HG03442 (cell line): ENCODE measurements at regions not wholly inside any gene's neighbourhood (a gene's known extent, or its start where the extent isn't known, plus 50 kb on each side); places are given as distances from the start of the nearest gene placed in this dataset.

Experiments
- ATAC-seq: cut with Tn5 transposase; IDR thresholded peaks from one replicate; pipeline ENCODE4 v1.9.1; 2021; ENCODE audit warnings: mild to moderate bottlenecking, moderate library complexity; ENCODE audit not compliant: unreplicated experiment

DNA sequence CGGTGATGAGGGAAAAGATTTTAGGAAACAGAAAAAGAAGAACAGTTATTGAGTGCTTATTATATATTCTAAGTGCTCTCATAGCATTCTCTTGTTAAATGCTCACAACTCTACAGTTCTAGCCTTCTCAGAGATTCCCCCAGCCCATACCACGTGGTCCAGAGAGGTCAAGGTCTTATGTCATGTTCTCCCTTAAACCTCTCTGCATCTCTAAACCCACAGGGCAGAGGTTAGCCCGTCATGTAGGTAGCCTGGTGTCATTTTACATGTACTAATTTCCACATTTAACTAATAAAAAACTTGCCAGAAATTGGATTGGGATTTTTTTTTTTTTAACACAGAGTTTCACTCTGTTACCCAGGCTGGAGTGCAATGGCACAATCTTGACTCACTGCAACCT, 178.0 kb downstream of the CEMIP2 start:
- ATAC-seq, result no peak

DNA sequence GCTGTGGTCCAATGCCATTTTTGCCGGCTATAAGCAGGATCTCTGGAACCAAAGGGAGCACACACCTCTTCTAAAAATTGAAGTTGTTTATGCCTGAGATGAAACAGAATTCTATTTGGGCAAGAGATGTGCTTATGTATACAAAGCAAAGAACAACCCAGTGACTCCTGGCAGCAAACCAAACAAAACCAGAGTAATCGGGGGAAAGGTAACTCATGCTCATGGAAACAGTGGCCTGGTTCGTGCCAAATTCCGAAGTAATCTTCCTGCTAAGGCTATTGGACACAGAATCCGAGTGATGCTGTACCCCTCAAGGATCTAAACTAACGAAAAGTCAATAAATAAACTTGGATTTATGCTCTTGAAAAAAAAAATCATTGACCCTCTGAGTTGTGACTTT, 178.7 kb downstream of the CEMIP2 start:
- no peak for ATAC-seq

DNA sequence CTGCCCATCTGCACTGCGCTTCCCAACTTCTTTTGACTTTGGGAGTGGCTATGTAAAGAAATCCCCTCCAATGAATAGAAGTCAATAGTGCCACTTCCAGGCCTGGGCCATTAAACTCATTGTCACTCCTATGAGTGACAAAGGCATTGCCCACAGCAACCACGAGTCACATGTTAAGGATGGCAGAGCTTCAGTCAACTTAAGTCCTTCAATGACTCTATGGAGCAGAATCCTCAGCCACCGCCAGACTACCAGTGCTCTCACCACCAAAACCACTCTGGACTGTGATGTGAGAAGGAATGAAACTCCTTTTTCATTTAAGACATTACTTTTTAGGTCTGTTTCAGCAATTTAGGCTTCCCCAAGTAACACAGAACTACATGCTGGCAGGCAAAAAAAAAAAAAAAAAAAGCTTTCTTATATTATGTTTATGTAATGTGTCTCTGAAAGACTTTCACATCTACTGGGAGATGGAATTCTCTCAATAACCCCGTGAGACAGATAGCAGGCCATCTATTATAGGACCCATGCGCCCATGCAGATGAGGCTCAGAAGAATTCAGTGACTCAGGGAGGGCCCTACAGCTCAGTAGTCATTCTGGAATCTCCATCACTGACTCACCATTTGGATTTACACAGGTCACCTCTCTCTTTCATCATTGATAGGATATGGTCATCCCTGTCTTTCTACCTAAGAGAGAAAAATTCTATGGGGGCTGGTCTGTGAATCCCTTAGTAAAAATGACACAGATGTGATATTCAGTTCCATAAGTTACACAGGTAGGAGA, 180.5 kb downstream of the CEMIP2 start:
- ATAC-seq, result no peak

DNA sequence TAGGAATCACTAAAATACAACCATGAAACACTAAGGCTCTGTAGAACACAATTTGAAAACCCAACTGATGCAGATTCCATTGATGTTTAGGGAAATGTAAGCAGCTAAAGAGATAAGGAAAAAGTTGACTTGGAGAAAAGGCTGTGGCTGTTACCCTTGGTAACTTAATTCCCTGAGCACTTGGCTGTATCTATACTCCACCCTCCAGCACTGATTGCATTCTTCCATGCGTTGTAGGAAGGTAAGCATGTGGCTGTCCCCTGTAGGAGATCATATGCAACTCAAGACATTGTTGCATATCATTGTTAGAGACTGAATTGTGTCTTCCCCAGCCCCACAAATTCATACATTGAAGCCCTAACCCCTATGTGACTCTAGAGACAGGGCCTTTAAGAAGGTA, 184.5 kb downstream of the CEMIP2 start:
- ATAC-seq, result no peak

DNA sequence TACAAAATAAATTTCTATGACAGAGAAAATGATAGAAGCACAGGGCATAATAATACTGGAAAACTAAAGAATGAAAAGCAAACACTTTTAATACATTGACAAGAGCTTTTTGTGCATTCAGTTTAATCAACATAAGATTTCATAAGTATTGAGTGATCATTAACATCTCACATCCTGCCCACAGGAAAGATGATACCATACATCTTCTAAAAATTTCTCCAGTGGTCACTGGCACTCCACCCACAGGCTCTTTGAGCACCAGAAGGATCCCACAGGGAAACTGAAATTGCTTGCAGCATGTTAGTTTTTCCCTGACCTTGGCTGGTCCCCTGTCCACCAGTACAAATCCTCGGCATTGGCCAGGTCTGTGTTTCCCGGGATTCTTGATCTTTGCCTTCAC, 186.0 kb downstream of the CEMIP2 start:
- ATAC-seq, result no peak

DNA sequence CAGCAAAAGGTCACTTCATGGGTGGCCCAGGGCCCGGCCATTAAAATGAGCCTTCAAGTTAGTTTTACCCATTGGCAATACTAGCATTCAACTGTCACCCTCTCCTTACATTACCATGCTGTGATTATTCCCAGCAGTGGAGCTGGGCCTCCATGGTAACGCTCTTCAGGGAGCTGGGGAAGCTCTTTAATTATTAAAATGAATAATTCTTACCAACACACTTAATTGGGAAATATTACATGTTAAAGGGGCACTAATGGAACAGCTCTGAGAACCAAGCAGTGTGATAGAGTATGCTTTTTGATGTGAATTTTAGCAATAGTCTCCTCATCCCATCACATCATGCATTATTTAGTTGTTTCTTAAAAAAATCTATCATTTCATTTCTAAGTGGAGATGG, 187.2 kb downstream of the CEMIP2 start:
- ATAC-seq, result no peak

DNA sequence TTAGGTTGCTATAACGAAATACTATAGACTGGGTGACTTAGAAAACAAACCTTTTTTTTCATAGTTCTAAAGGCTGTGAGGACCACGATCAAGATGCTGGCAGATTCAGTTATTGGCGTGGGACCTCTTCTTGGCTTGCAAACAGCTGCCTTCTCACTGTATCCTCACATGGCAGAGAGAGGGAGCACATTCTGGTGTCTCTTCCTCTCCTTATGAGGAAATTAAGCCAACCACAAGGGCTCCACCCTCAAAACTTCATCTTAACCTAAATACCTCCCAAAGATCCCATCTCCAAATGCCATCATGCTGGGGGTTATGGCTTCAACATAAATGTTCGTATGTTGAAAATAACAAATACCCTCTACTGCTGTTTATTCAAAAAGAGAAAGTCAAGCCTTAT, 197.1 kb downstream of the CEMIP2 start:
- no peak for ATAC-seq

DNA sequence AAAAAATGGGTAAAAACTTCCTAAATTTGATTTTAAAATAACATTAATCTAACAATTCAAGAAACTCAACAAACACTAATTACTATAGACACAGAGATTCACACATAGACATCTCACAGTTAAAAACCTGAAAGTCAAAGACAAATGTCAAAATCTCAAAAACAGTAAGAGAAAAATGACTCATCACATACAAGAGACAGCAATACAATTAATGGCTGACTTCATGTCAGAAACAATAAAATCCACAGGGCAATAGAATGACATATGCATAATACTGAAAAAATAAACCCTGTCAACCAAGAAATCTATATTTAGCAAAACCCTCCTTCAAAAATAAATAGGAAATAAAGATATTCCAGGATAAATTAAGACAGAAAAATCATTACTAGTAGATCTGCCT, 200.4 kb downstream of the CEMIP2 start:
- ATAC-seq, result no peak

DNA sequence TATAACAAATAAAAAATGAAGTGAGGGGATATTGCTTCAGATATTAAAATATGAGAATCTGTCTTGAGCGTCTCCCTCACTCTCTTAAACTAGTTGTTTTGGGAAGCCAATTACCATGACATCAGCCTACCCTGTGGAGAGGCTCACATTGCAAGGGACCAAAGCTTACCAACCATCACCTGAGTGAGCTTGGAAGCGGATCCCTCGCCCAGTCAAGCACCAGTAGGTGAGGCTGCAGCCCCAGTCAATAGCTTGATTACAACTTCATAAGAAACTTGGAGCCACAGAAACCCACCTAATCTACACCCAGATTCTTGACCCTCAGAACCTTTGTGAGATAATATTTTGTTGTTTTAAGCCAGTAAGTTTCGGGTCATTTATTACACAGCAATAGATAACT, 206.2 kb downstream of the CEMIP2 start:
- no peak for ATAC-seq

DNA sequence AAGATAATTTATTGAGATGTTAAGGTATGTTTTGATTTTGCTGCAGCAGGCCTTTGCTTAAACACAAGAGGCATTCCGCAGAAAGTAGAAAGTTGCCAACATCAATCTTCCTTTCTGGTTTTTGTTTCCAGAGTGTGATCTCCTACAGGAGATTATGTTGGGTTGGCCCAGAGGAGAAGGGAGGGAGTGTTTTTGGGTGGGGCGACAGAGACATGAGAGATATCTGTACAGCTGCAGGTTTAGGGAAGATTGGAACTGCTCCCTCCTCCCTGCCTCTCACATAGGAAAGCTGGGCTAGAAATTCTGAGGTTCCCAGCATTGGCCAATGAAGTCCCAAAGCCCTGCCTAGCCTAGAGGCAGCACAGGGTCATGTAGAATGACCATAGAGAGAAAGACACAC, 211.0 kb downstream of the CEMIP2 start:
- no peak for ATAC-seq

DNA sequence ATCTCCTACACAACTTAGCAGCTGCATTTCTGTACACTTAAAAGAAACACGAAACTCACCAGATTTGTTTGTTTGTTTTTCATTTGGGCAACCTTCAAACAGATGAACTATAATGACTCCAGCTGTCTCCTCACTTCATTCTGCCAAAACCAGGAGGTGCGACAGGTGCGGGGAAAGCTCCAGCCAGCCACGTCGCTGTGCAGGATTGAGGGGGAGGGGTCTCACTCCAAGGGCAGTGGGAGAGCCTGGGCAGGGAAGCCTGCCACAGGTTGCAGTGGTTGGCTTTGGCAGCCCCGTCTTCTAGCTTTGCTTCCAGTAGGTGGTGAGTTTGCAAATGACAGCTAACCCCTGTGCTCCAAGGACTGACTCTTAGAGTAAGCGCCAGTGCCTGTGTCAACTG, 215.8 kb downstream of the CEMIP2 start:
- ATAC-seq, result no peak

DNA sequence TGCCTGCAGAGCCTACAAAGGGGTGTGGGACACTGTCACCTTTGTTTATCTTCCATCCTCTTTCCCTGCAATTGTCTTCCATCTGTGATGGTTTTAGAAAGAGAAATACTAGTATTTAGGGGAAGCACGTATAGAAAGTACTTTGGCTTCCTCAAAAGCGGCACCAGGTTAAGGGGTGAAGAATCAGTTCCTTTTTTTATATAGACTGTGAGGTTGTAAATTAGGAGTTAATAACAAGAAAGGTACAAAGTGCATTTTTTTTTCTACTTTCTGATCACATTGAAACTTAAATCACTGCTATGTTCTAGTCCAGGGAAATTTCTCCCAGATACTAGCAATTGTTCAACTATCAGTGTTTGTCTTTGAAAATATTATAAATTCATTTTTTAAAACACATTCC, 219.3 kb downstream of the CEMIP2 start:
- peak; percentile 94 for ATAC-seq

DNA sequence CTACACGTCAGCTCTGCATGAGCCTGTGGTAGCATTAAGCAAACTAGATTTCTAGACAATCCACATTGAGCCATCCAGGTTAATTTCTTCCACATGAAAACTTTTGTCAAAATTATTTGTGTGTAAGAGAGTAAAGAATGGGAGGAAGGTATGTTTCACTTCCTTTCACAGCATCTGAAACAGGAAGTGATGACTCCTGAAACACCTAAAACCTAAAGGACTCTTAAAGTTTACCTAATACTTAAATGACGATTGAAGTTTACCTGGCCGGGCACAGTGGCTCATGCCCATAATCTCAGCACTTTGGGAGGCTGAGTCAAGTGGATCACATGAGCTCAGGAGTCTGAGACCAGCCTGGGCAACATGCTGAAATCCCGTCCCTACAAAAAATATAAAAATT, 223.8 kb downstream of the CEMIP2 start:
- ATAC-seq, result no peak

DNA sequence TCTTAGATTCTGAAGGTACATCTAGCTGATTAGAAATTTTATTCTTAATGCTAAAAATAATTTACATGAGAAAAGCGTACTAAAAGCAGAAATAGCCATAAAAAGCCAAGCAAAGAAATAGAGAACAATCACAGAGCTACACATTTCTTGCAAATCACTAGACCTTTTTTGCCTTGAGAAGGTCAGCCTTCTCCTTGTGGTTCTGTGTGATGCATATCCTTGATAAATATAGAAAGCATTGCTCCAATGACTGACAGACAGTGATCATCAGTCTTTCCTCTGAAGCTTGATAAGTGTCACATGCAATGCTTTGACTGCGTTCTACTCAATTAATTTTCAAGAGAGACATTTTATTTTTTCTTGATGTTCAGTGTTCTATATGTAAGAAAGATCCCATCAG, 226.9 kb downstream of the CEMIP2 start:
- ATAC-seq, result no peak

DNA sequence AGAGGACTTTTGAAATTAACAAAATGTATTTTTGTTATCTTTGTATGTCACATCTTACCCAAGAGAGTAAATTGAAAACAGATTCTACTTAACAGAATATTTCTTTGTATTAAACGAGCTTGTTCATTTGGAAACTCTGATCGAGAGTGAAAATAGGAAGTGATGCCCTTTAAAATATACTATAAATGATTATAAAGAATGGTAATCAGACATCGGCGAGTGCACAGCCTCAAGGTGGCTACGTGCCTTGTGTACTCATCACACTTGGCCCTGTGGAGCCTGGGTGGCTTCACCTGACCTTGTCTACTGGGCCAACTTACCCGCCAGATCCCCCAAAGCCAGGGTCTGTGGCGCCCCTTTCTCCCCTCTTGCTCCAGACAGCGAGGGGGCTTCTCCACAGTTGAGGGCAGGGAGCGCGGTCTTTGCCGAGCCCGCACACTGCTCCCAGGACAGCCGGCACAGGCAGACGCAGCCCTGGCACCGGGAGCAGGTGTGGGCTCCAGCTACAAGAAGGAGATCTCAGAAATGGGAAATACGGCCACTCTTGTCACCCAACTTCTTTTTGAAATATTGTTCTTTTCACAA, 243.2 kb downstream of the CEMIP2 start:
- ATAC-seq, result no peak

DNA sequence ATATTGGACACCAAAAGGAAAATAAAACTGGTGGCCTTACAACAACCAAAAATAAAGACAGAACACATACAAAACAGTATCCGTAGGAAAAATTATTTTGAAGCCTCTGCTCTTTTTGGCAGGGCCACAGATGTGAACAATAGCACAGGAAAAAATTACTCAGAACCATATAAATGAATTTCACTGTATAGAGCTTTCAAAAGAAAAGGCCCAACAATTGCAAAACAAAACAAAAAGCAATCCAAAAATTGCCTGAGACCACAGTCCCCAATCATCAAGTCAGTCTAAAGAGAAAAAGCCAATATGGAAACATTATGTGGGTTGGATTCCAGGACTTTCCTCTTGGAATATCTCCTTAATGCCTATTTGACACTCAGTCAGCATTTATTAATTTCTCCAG, 243.8 kb downstream of the CEMIP2 start:
- ATAC-seq, result no peak

DNA sequence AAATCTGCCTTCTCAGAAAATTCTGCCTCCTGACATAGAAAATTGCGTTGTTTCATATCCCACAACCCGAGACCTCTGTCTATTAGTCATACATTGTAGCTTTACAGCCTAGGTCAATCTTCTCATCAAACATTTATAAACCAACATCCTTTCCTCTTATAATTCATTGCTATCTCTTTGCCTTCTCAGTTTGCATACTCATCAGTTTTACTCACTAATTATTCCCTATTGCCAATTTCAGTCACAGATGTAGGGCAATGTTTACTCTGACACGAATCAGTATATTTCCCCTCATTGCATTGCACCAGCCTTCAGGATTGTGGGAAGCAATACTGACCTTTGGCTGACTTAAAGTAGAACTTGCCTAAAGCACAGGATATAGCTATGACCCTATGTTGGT, 247.2 kb downstream of the CEMIP2 start:
- no peak for ATAC-seq

DNA sequence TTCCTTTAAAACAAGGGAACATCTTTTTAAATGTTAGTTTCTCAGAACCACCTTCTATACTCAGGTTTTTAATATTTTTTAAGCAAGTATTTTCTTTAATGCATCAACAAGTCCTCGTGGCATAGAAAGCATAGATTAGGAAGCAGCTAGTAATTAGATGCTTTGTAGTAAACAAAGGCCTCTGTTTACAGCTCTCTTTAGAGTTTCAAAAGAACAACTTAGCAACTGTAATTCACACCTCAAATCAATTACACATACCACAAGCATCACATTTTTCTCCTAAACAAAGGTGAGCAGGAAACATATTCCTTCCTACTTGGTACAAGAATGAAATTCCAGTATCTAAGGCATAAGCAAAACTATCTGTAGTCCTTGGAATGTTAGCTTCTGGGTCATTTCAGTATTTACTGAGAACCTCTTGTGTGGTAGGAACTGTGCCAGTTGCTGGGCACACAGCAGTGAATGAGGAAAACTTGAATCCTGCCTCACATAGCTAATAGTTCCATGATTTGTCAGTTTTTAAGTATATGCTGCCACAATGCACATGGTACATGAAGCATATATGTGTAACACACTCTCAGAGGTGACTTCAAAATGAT, 249.1 kb downstream of the CEMIP2 start:
- ATAC-seq, result no peak

DNA sequence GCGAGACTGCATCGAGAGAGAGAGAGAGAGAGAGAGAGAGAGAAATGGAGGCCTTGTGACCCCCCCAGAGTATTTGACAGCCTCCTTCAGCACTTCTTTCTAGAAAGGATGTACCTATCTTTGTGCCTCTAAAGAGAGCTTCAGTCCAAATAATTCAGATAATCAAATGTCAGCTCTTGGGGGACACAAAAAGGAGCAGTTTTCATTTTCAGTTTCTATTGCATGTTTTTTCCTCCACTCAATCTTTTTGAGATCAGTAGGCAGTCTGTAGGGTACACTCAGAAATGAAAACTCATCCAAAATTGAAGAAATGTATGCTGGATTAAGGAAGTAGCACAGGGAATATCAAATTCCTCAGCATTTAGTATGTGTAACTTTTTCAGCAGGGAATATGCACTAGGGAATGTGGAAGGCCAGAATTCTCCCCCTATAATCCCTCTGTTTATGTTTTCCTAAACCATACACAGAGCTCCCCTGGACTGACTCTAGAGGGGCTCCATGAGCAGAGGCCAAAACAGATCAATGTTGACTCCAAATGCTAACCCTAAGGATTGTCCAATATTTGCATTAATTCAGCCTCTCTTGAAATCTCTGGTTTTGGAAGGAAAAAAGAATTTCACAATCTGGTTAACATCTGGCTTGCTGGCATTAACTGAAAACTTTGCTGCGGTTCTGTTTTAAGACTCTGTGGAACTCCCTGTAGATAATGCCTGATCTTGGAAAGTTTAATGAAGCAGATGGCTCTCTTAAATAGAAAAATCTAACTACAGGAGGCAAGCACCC, 250.1 kb downstream of the CEMIP2 start:
- ATAC-seq, result no peak

DNA sequence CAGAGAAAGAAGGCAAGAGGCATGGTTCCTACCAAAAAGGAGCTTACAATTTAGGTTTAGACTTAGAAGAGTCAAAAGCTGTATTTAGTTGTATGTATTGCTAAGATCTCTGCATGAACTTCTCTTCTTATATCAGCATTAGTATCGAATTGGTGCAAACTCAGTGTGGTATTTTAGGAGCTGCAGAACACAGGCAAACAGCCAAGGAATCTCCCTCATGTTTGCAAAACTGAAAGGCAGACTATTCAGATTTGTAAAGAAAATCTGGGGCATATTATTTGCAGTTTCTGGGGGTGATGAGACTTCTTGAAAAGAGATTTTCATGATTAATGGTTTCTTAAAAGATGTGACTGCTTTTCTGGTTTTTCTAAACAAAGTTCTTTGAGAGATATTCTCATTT, 252.7 kb downstream of the CEMIP2 start:
- ATAC-seq, result no peak

DNA sequence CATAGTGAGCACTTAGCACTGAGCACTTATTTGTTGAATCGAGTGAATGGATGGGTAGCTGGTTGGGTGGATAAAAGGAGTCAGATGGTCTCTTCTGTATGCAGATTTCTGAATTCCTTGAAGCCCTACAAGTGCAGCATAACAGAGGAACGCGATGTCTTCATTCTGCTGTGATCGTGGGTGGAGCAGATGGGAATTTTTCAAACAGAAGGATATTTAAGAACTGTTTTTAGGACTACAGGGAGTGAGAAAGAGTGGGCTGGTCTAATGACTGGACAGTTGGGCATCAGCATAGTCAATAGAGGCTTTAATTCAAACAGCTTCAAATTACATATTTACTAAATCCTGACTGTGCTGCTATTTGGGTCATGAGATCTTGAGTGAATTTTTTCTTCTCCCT, 253.2 kb downstream of the CEMIP2 start:
- ATAC-seq, result no peak
